ENCODE measurements at regions not wholly inside any gene's neighbourhood (a gene's known extent, or its start where the extent isn't known, plus 50 kb on each side); places are given as distances from the start of the nearest gene placed in this dataset.

DNA sequence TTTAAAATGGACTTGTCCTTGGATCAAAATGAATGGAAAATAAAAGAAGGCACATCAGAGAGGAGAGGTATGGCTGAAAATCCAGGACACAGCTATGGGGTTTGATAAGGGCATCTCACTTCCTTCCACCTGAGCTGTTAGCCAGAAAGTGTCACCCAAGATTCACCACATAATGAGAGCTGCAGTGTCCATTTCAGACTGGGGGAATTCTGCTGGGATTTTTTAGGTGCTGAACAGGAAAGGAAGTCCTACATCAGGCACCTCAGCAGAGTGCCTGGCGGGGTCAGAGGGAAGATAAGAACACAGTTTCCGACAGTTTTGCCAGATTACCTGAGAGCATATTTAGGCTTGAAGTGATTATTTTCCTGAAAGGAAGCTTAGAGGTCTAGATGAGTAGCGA, 187.6 kb upstream of the HNMT start:
- POLR2A ChIA-PET, result no interaction called here
- no peak for TF ChIP-seq PKNOX1 (IDR thresholded peaks at IDR 0.05)
- TF ChIP-seq NFRKB (IDR thresholded peaks at IDR 0.05), result no peak
- TF ChIP-seq ARNT (IDR thresholded peaks at IDR 0.05), result no peak
- no peak for TF ChIP-seq ELF4 (IDR thresholded peaks at IDR 0.05)
- no peak for TF ChIP-seq FOXK2 (IDR thresholded peaks at IDR 0.05)
- TF ChIP-seq HDGF (IDR thresholded peaks at IDR 0.05; ENCODE audit: borderline replicate concordance), result no peak
- TF ChIP-seq BHLHE40 (IDR thresholded peaks at IDR 0.05; ENCODE audit: borderline replicate concordance), result no peak
- TF ChIP-seq CTBP1 (IDR thresholded peaks at IDR 0.05; ENCODE audit: borderline replicate concordance), result no peak
- no peak for DNase-seq (ENCODE audit: extremely low spot score)
- CTCF ChIA-PET, result no interaction called here

GRCh38 chr2:137797641-137798040, 166.6 kb upstream of the HNMT start:
- CTCF ChIA-PET, result no interaction called here
- TF ChIP-seq SP1 (IDR thresholded peaks at IDR 0.05) (no peak), FOXK2 (IDR thresholded peaks at IDR 0.05) (no peak), CTBP1 (IDR thresholded peaks at IDR 0.05; ENCODE audit: borderline replicate concordance) (no peak), ARNT (IDR thresholded peaks at IDR 0.05) (no peak), SUZ12 (IDR thresholded peaks at IDR 0.05) (no peak)
- POLR2A ChIA-PET, result no interaction called here
- no peak for DNase-seq (ENCODE audit: extremely low spot score)

- TF ChIP-seq L3MBTL2 (conservative IDR thresholded peaks at IDR 0.05) (no peak), FOXK2 (IDR thresholded peaks at IDR 0.05) (no peak), SUZ12 (IDR thresholded peaks at IDR 0.05) (no peak), HDGF (IDR thresholded peaks at IDR 0.05; ENCODE audit: borderline replicate concordance) (no peak), ELF4 (IDR thresholded peaks at IDR 0.05) (no peak), FOXA1 (IDR thresholded peaks at IDR 0.05) (no peak), PKNOX1 (IDR thresholded peaks at IDR 0.05) (no peak), BHLHE40 (IDR thresholded peaks at IDR 0.05; ENCODE audit: borderline replicate concordance) (no peak), ZNF384 (IDR thresholded peaks at IDR 0.05) (no peak)
- ChIA-PET POLR2A (no interaction called here), CTCF (no interaction called here)
- DNase-seq (ENCODE audit: extremely low spot score), result no peak
Observed at GRCh38 chr2:137799600-137799999, 164.7 kb upstream of the HNMT start.

GRCh38 chr2:137800386-137800785, 163.9 kb upstream of the HNMT start:
- ChIA-PET CTCF (no interaction called here), POLR2A (no interaction called here)
- DNase-seq (ENCODE audit: extremely low spot score), result no peak

GRCh38 chr2:137801228-137801627, 163.0 kb upstream of the HNMT start:
- CTCF ChIA-PET, result no interaction called here

More at GRCh38 chr2:137800386-137800785, 163.9 kb upstream of the HNMT start:
- TF ChIP-seq BHLHE40 (IDR thresholded peaks at IDR 0.05; ENCODE audit: borderline replicate concordance), result no peak
- TF ChIP-seq LEF1 (IDR thresholded peaks at IDR 0.05; ENCODE audit: borderline replicate concordance), result no peak
- TF ChIP-seq FOXK2 (IDR thresholded peaks at IDR 0.05), result no peak
- TF ChIP-seq CTBP1 (IDR thresholded peaks at IDR 0.05; ENCODE audit: borderline replicate concordance), result no peak

GRCh38 chr2:137802038-137802437, 162.2 kb upstream of the HNMT start:
- POLR2A ChIA-PET, result no interaction called here
- no peak for DNase-seq (ENCODE audit: extremely low spot score)
- TF ChIP-seq FOXA1 (IDR thresholded peaks at IDR 0.05) (no peak), ARNT (IDR thresholded peaks at IDR 0.05) (no peak), LEF1 (IDR thresholded peaks at IDR 0.05; ENCODE audit: borderline replicate concordance) (no peak), SP1 (IDR thresholded peaks at IDR 0.05) (no peak), NFRKB (IDR thresholded peaks at IDR 0.05) (no peak), CTBP1 (IDR thresholded peaks at IDR 0.05; ENCODE audit: borderline replicate concordance) (no peak), FOXK2 (IDR thresholded peaks at IDR 0.05) (no peak), ZNF384 (IDR thresholded peaks at IDR 0.05) (no peak)
- CTCF ChIA-PET, result no interaction called here

More at GRCh38 chr2:137801228-137801627, 163.0 kb upstream of the HNMT start:
- TF ChIP-seq FOXK2 (IDR thresholded peaks at IDR 0.05) (no peak), NFRKB (IDR thresholded peaks at IDR 0.05) (no peak), LEF1 (IDR thresholded peaks at IDR 0.05; ENCODE audit: borderline replicate concordance) (no peak), SP1 (IDR thresholded peaks at IDR 0.05) (no peak), HDGF (IDR thresholded peaks at IDR 0.05; ENCODE audit: borderline replicate concordance) (no peak), SUZ12 (IDR thresholded peaks at IDR 0.05) (no peak), FOXA1 (IDR thresholded peaks at IDR 0.05) (no peak), FOXM1 (IDR thresholded peaks at IDR 0.05; ENCODE audit: borderline replicate concordance) (no peak), PKNOX1 (IDR thresholded peaks at IDR 0.05) (no peak), ZNF384 (IDR thresholded peaks at IDR 0.05) (no peak), BHLHE40 (IDR thresholded peaks at IDR 0.05; ENCODE audit: borderline replicate concordance) (no peak), L3MBTL2 (conservative IDR thresholded peaks at IDR 0.05) (no peak), ELF4 (IDR thresholded peaks at IDR 0.05) (no peak), TARDBP (IDR thresholded peaks at IDR 0.05) (no peak), ARNT (IDR thresholded peaks at IDR 0.05) (no peak)
- no peak for DNase-seq (ENCODE audit: extremely low spot score)
- POLR2A ChIA-PET, result no interaction called here

DNA sequence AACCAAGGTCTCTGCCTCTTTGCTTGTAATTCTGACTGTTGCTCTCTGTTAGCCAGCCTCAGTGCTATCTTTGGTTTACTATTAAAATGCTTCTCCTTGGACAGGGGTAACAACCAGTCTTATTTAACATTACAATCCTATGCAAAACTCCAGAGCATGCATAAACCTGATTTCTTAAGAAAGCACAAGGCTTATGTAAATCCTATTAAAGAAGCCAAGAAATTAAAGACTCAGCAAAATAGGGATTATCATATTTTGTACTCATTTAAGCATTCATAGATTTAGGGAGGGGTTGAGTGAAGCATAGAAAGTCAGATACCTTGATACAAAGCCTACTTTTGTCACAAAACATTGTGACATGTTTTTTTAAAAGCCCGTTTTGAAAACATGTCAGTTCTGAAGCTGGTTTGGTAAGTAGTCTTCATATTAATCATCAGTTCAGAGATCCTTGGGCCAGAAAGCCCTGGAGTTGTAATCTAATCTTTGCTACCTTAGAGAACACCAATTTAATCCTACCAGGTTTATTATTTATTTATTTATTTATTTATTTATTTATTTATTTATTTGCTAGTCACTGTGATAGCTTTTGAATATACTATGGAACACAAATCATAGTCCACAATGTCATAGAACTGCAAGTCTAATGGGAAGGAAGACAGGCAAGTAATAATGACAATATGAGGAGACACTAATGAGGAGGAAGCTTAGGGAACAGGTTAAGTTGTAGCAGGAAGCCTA, 158.0 kb upstream of the HNMT start:
- no peak for DNase-seq (ENCODE audit: extremely low spot score)
- ChIA-PET POLR2A (no interaction called here), CTCF (no interaction called here)
- TF ChIP-seq L3MBTL2 (conservative IDR thresholded peaks at IDR 0.05) (no peak), PKNOX1 (IDR thresholded peaks at IDR 0.05) (no peak)
